ENCODE measurements at regions not wholly inside any gene's neighbourhood (a gene's known extent, or its start where the extent isn't known, plus 50 kb on each side); places are given as distances from the start of the nearest gene placed in this dataset.

- no peak overlapping the region for H3K4me3 ChIP-seq
- no peaks in the 10 kb centered on the region for H3K9me3 ChIP-seq
- no peak overlapping the region for H3K27ac ChIP-seq
- TF ChIP-seq POLR2A (IDR thresholded peaks at IDR 0.05) (no peak), POLR2AphosphoS5 (IDR thresholded peaks at IDR 0.05) (no peak)
- TF ChIP-seq, protein P1, sequence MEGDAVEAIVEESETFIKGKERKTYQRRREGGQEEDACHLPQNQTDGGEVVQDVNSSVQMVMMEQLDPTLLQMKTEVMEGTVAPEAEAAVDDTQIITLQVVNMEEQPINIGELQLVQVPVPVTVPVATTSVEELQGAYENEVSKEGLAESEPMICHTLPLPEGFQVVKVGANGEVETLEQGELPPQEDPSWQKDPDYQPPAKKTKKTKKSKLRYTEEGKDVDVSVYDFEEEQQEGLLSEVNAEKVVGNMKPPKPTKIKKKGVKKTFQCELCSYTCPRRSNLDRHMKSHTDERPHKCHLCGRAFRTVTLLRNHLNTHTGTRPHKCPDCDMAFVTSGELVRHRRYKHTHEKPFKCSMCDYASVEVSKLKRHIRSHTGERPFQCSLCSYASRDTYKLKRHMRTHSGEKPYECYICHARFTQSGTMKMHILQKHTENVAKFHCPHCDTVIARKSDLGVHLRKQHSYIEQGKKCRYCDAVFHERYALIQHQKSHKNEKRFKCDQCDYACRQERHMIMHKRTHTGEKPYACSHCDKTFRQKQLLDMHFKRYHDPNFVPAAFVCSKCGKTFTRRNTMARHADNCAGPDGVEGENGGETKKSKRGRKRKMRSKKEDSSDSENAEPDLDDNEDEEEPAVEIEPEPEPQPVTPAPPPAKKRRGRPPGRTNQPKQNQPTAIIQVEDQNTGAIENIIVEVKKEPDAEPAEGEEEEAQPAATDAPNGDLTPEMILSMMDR (IDR thresholded peaks at IDR 0.05) = no peak
- no peaks in the 10 kb centered on the region for H3K4me1 ChIP-seq (replicated peaks)
- H3K36me3 ChIP-seq = no peaks in the 10 kb centered on the region
- WGBS = 73% methylated on average over 10 of the region's 10 CpGs
- H3K27me3 ChIP-seq (replicated peaks; ENCODE audit: insufficient read depth) = no peaks in the 10 kb centered on the region
- DNase-seq (ENCODE audit: low spot score) = no peak
- intact Hi-C loops (cut with DNase I) = no loop called here
Observed at GRCh38 chr15:67006083-67007065, 59.0 kb upstream of the SMAD3 start.

GRCh38 chr15:67009576-67010569 lies 55.5 kb upstream of the SMAD3 start:
- no peaks in the 10 kb centered on the region for H3K36me3 ChIP-seq
- H3K4me3 ChIP-seq = no peak overlapping the region
- no peaks in the 10 kb centered on the region for H3K4me1 ChIP-seq (replicated peaks)
- DNase-seq (ENCODE audit: low spot score) = no peak
- intact Hi-C loops (cut with DNase I) = no loop called here
- TF ChIP-seq, protein P1 (IDR thresholded peaks at IDR 0.05) = no peak
- TF ChIP-seq POLR2AphosphoS5 (IDR thresholded peaks at IDR 0.05) (no peak), POLR2A (IDR thresholded peaks at IDR 0.05) (no peak)
- no peak overlapping the region for H3K27ac ChIP-seq
- no peaks in the 10 kb centered on the region for H3K9me3 ChIP-seq
- H3K27me3 ChIP-seq (replicated peaks; ENCODE audit: insufficient read depth) = no peaks in the 10 kb centered on the region
- 73% methylated on average over 7 of the region's 7 CpGs for WGBS

DNA sequence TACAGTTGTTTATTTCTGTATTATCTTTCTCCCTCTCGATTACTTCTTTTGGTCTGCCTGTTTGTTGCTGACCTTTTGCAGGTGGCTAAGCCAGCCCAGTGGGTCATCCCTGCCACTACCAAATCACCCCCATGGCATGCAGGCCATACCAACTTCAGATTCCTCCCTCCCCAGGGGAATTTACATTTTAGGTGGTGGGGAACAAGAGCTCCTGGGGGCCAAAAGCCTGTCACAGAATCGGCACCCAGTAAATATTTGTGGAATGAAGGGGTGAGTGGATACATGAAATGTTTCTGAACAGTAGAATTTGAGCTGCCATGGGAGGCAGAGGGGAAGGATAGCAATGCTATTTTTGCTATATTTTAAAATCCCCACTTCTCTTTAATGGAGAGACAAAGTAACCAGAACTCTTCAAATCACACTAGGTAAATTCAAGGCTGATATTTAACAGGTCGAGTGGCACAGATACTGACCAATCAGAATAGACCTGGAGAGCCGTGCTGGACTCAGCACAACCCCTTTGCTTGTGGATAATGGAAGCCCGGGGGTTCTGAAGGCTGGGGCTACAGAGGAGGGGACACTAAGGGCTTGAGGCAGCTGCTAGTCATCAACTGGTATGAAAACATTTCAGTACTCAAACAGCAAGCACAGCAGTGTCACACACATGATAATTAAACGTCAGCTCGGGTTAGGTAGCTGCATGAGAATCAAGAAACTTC lies 54.3 kb upstream of the SMAD3 start:
- Histone ChIP-seq H3K36me3 (no peaks in the 10 kb centered on the region), H3K9me3 (no peaks in the 10 kb centered on the region), H3K27me3 (replicated peaks; ENCODE audit: insufficient read depth) (no peaks in the 10 kb centered on the region), H3K27ac (no peak overlapping the region), H3K4me1 (replicated peaks) (no peaks in the 10 kb centered on the region), H3K4me3 (no peak overlapping the region)
- DNase-seq (ENCODE audit: low spot score) = no peak
- 61% methylated on average over 7 of the region's 7 CpGs for WGBS
- TF ChIP-seq POLR2A (IDR thresholded peaks at IDR 0.05) = no peak
- TF ChIP-seq POLR2AphosphoS5 (IDR thresholded peaks at IDR 0.05) = no peak
- TF ChIP-seq, protein P1 (IDR thresholded peaks at IDR 0.05) = no peak
- intact Hi-C loops (cut with DNase I) = no loop called here

- H3K4me1 ChIP-seq (replicated peaks) = no peaks in the 10 kb centered on the region
- no peaks in the 10 kb centered on the region for H3K9me3 ChIP-seq
- intact Hi-C loops (cut with DNase I) = no loop called here
- H3K27me3 ChIP-seq (replicated peaks; ENCODE audit: insufficient read depth) = no peaks in the 10 kb centered on the region
- 73% methylated on average over 6 of the region's 6 CpGs for WGBS
- no peak for DNase-seq (ENCODE audit: low spot score)
- TF ChIP-seq POLR2AphosphoS5 (IDR thresholded peaks at IDR 0.05) (no peak), POLR2A (IDR thresholded peaks at IDR 0.05) (no peak)
- TF ChIP-seq, protein P1 (IDR thresholded peaks at IDR 0.05) = no peak
- no peak overlapping the region for H3K27ac ChIP-seq
- no peak overlapping the region for H3K4me3 ChIP-seq
- H3K36me3 ChIP-seq = no peaks in the 10 kb centered on the region
Observed at GRCh38 chr15:67011617-67012005, 53.8 kb upstream of the SMAD3 start.

Data from prostate gland (tissue), 2 donors.